ENCODE measurements at regions not wholly inside any gene's neighbourhood (a gene's known extent, or its start where the extent isn't known, plus 50 kb on each side); places are given as distances from the start of the nearest gene placed in this dataset.

- Histone ChIP-seq H2AFZ (ENCODE audit: low read depth, low read length) (no peak overlapping the region), H3K36me3 (ENCODE audit: control insufficient read depth in 2 of 2, extremely low read depth in 1 of 2, insufficient read depth in 2 of 2, low read length in 2 of 2) (no peaks in the 10 kb centered on the region), H3K9ac (replicated peaks; ENCODE audit: extremely low read depth, insufficient read depth, low read length) (no peak overlapping the region), H3K9me3 (replicated peaks; ENCODE audit: control insufficient read depth, insufficient read depth, low read length) (peaks cover 4% of the 10 kb centered on the region), H3K4me2 (ENCODE audit: insufficient read depth, low read length) (no peak overlapping the region), H3K4me3 (replicated peaks in 1 of 3; ENCODE audit: insufficient read depth in 1 of 3, low read depth in 1 of 3, low read length in 3 of 3) (no peak overlapping the region), H3K9me1 (replicated peaks; ENCODE audit: control insufficient read depth, extremely low read depth, insufficient read depth, low read length) (no peaks in the 10 kb centered on the region), H3K27ac (ENCODE audit: insufficient read depth, low read depth, low read length) (no peak overlapping the region), H3K4me1 (ENCODE audit: control insufficient read depth, extremely low read depth, insufficient read depth, low read length) (no peaks in the 10 kb centered on the region), H3K79me2 (ENCODE audit: control insufficient read depth, insufficient read depth, low read length) (no peaks in the 10 kb centered on the region), H4K20me1 (replicated peaks; ENCODE audit: control insufficient read depth, extremely low read depth, insufficient read depth, low read length) (no peaks in the 10 kb centered on the region), H3K27me3 (ENCODE audit: control insufficient read depth in 2 of 2, insufficient read depth in 2 of 2, low read length in 2 of 2) (no peaks in the 10 kb centered on the region)
- dilution Hi-C loops (cut with MboI; ENCODE audit: extremely low pct_ligation_motif_present, low sequenced_read_pairs) = no loop called here
- TF ChIP-seq FOS (IDR thresholded peaks at IDR 0.05; ENCODE audit: borderline replicate concordance, insufficient read depth, low read length) = no peak
- no peak for TF ChIP-seq JUN (IDR thresholded peaks at IDR 0.05; ENCODE audit: borderline replicate concordance, insufficient read depth, insufficient read length, low read depth)
- no peak for TF ChIP-seq GATA2 (IDR thresholded peaks at IDR 0.05; ENCODE audit: insufficient read depth, insufficient read length, low read depth, low read length)
- TF ChIP-seq POLR2AphosphoS5 (IDR thresholded peaks at IDR 0.05; ENCODE audit: insufficient read depth, low read depth, low read length) = no peak
- no peak for TF ChIP-seq MAX (IDR thresholded peaks at IDR 0.05; ENCODE audit: insufficient read depth, insufficient read length)
- ChIA-PET POLR2A (no interaction called here), CTCF (no interaction called here)
- DNase-seq (ENCODE audit: low read depth, low spot score) (no peak), FAIRE-seq (no peak)
- intact Hi-C loops (cut with micrococcal nuclease) = no loop called here
- no TSS peak for BruUV-seq (replicated peaks)
Observed at GRCh38 chr12:125491553-125491952, 426.3 kb downstream of the AACS start.

GRCh38 chr12:125492354-125493270, 427.4 kb downstream of the AACS start:
- Histone ChIP-seq H3K36me3 (ENCODE audit: control insufficient read depth in 2 of 2, extremely low read depth in 1 of 2, insufficient read depth in 2 of 2, low read length in 2 of 2) (no peaks in the 10 kb centered on the region), H3K27ac (ENCODE audit: insufficient read depth, low read depth, low read length) (no peak overlapping the region), H3K79me2 (ENCODE audit: control insufficient read depth, insufficient read depth, low read length) (no peaks in the 10 kb centered on the region), H4K20me1 (replicated peaks; ENCODE audit: control insufficient read depth, extremely low read depth, insufficient read depth, low read length) (no peaks in the 10 kb centered on the region), H3K9me3 (replicated peaks; ENCODE audit: control insufficient read depth, insufficient read depth, low read length) (peaks cover 2% of the 10 kb centered on the region), H2AFZ (ENCODE audit: low read depth, low read length) (no peak overlapping the region), H3K4me1 (ENCODE audit: control insufficient read depth, extremely low read depth, insufficient read depth, low read length) (no peaks in the 10 kb centered on the region), H3K4me2 (ENCODE audit: insufficient read depth, low read length) (no peak overlapping the region), H3K9me1 (replicated peaks; ENCODE audit: control insufficient read depth, extremely low read depth, insufficient read depth, low read length) (no peaks in the 10 kb centered on the region), H3K9ac (replicated peaks; ENCODE audit: extremely low read depth, insufficient read depth, low read length) (no peak overlapping the region), H3K27me3 (ENCODE audit: control insufficient read depth in 2 of 2, insufficient read depth in 2 of 2, low read length in 2 of 2) (no peaks in the 10 kb centered on the region), H3K4me3 (replicated peaks in 1 of 3; ENCODE audit: insufficient read depth in 1 of 3, low read depth in 1 of 3, low read length in 3 of 3) (no peak overlapping the region)
- CTCF ChIA-PET = no interaction called here
- POLR2A ChIA-PET = no interaction called here
- FAIRE-seq (no peak), DNase-seq (ENCODE audit: low read depth, low spot score) (no peak)
- BruUV-seq (replicated peaks) = no TSS peak
- TF ChIP-seq GATA2 (IDR thresholded peaks at IDR 0.05; ENCODE audit: insufficient read depth, insufficient read length, low read depth, low read length) = no peak
- no peak for TF ChIP-seq MYC (IDR thresholded peaks at IDR 0.05; ENCODE audit: low read depth, low read length)
- no peak for TF ChIP-seq MAX (IDR thresholded peaks at IDR 0.05; ENCODE audit: insufficient read depth, insufficient read length)
- no peak for TF ChIP-seq EZH2 (IDR thresholded peaks at IDR 0.05; ENCODE audit: borderline replicate concordance, low read depth, low read length, severe bottlenecking)
- dilution Hi-C loops (cut with MboI; ENCODE audit: extremely low pct_ligation_motif_present, low sequenced_read_pairs) (no loop called here), intact Hi-C loops (cut with micrococcal nuclease) (no loop called here)

Measured in endothelial cell of umbilical vein (primary cell).